VCaP (cell line): ENCODE measurements at regions not wholly inside any gene's neighbourhood (a gene's known extent, or its start where the extent isn't known, plus 50 kb on each side); places are given as distances from the start of the nearest gene placed in this dataset.

ENCODE experiments used
- H3K27ac ChIP-seq: fragments of 450-650 bp; 2 replicates; pipeline ENCODE4 v1.5.1; 2017
- CTCF ChIP-seq: fragments of 450-650 bp; conservative IDR thresholded peaks from 2 replicates; pipeline ENCODE4 v1.5.1; 2017; ENCODE audit warnings: mild to moderate bottlenecking, moderate library complexity

DNA sequence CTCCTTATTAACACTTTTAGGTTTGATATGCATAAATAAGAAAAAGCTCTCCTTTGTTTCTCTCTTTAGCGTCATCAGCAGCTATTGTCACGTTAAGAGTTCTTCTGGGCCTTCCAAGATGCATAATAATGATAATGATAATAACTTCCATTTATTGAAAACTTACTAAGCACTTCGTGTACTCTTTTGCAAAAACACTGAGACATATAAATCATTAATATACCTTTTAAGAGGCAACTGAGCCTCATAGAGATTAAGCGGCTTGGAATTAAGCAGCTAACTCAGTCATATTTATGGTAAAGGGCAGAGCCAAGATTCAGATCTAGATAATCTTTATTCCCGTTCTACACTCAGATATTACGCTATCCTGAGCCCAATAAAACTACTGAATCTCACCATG, 1105.1 kb downstream of the OLFM4 start:
- TF ChIP-seq CTCF = no peak
- no peak overlapping the region for H3K27ac ChIP-seq

DNA sequence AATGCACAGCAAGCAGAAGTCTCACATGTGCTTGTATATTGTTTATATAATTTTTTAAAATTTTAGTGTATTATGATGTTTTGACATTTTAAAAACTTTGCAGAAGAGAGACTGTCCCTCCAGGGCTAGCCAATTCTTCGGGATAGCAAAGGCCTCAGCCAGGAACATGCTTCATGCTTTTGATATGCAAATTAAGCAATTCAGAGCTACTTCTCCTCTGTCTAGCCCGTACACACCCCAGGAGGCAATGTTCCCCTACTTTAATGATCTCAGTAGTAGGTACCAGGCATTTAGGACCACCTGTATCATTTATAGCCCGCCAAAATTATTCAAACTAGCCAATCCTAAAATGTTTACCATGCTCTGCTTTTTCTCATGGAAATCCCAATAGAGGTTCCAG, 1116.2 kb downstream of the OLFM4 start:
- TF ChIP-seq CTCF = no peak

DNA sequence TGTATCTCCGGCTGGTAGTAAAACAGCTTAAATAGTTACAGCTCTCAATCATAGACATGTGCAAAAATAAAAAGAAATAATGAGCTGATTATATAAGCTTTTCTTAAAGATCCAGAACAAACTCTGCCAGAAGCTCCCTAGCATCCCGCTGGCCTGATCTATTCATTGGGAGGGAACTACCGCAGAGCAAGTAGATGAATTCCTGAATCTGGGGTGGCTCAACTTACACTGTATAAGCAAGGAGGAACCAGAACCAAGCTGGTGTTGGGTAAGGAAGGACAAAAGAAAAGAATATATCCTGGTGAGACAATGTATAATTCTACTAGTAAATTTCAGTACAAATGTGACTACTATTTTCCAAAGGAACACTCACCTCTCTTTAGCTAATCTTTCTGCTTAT, 1122.2 kb downstream of the OLFM4 start:
- TF ChIP-seq CTCF = no peak
- H3K27ac ChIP-seq = no peak overlapping the region

More for the DNA sequence above, 1116.2 kb downstream of the OLFM4 start:
- no peak overlapping the region for H3K27ac ChIP-seq

- no peak overlapping the region for H3K27ac ChIP-seq
- TF ChIP-seq CTCF = peak; percentile 33
These were observed 1133.5 kb downstream of the OLFM4 start for GRCh38 chr13:54162069-54162468.

DNA sequence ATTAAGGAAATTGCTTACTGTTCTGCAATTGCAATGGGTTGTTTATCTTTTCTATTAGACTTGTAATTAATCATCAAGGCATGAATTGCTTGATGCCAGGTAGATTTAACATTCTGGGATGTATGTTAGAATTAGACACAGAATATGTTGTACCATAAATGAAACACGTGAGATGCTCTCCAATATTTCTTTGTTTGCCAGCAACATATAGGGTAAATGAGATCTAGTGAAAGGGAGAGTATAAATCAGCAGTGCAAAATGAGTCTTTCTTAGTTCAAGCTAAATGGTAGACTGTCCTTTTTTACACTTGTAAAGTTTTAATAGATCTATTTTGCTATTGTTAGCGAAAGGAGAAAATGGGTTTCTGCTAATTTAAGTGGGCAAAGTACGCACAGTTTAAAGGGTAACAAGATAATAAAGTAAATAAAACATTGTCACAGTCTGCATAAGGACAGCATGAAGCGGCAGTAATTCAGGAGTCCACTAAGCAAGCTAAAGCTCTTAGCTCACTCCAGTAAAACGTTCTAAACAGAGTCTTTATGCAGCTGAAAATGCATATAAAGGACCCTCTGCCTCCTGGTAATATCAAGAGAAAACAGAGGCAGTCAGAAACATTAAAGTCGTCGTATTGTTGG, 1137.1 kb downstream of the OLFM4 start:
- no peak overlapping the region for H3K27ac ChIP-seq
- TF ChIP-seq CTCF = no peak

DNA sequence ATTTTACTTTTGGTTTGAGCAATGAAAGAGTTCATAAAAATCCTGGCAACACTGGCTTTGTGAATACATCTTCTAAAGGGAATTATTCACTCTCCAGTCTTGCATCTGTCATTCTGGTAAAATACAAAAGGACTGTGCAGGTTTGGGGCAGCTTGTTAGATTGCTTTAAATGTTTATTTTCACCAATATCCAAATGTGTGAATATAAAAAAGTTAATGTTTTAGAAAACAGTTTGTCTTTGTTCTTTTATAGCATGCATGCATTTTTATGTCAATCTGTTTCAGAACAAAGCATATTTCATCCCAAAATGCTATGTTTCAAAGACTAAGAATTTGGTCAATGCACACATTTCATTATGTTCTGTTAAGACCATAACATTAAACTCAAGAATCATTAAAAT, 1145.4 kb downstream of the OLFM4 start:
- H3K27ac ChIP-seq = no peak overlapping the region
- no peak for TF ChIP-seq CTCF

DNA sequence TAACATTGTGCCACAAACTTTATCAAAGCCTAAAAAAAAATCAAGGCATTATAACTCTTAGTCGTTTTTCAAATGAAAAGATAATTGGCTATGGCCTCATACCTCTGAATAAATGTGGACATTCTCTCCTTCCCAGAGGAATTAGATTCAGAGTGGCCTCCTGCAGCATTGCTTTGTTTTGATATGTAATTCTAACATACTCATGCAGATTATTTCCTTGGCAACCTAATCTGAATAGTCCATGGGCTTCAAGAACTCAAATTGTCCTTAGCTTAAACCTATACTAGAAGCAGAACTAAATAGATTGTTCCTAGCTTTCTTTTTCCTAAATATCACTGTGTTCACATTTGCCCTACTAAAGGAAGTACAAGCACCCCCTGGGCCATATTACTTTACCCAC, 1146.9 kb downstream of the OLFM4 start:
- no peak for TF ChIP-seq CTCF
- H3K27ac ChIP-seq = no peak overlapping the region

DNA sequence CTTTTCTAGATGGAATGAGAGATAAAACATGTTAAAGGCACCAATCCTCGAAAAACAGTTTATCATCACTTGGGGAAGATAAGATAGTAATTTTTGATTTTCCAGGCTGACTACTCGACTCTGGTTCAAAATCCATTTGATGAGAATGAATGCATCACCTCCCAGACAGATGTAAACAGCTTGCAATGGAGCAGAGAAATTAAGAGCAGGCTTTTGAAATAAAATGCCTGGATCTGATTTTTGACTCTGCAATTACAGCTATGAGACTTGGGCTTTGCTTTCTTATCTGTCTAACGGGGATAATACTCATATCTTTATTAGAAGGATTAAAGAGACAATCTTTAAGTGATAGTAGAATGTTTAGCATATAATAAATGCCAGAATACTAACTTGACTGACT, 1148.9 kb downstream of the OLFM4 start:
- H3K27ac ChIP-seq = no peak overlapping the region
- no peak for TF ChIP-seq CTCF
